HG02588 (cell line): ENCODE measurements at regions not wholly inside any gene's neighbourhood (a gene's known extent, or its start where the extent isn't known, plus 50 kb on each side); places are given as distances from the start of the nearest gene placed in this dataset.
"Not testable (repeated sequence)": the region's sequence is repeated elsewhere in the genome, so short reads cannot be mapped to it uniquely, and the experiment has no call there.

Source experiments
- ATAC-seq: cut with Tn5 transposase; IDR thresholded peaks from one replicate; pipeline ENCODE4 v1.9.1; 2021; ENCODE audit warnings: mild to moderate bottlenecking, moderate library complexity; ENCODE audit not compliant: unreplicated experiment

- ATAC-seq = no peak
These were observed 313.2 kb upstream of the ZEB2 start for GRCh38 chr2:144833075-144833637.

GRCh38 chr2:144832048-144832447, 312.1 kb upstream of the ZEB2 start:
- ATAC-seq = no peak

GRCh38 chr2:144830543-144830942, 310.6 kb upstream of the ZEB2 start:
- no peak for ATAC-seq

GRCh38 chr2:144827404-144827803, 307.5 kb upstream of the ZEB2 start:
- no peak for ATAC-seq

GRCh38 chr2:144826105-144826504, 306.2 kb upstream of the ZEB2 start:
- no peak for ATAC-seq

GRCh38 chr2:144825331-144826020, 305.6 kb upstream of the ZEB2 start:
- no peak for ATAC-seq

- no peak for ATAC-seq
These were observed 304.6 kb upstream of the ZEB2 start for GRCh38 chr2:144824306-144825080.

- no peak for ATAC-seq
These were observed 303.0 kb upstream of the ZEB2 start for GRCh38 chr2:144822966-144823365.

GRCh38 chr2:144812288-144812687, 292.4 kb upstream of the ZEB2 start:
- no peak for ATAC-seq

- ATAC-seq = no peak
These were observed 281.8 kb upstream of the ZEB2 start for GRCh38 chr2:144801766-144802165.

- ATAC-seq = no peak
These were observed 281.4 kb upstream of the ZEB2 start for GRCh38 chr2:144801325-144801724.

- ATAC-seq = no peak
These were observed 279.1 kb upstream of the ZEB2 start for GRCh38 chr2:144798989-144799388.

GRCh38 chr2:144798034-144798433, 278.1 kb upstream of the ZEB2 start:
- ATAC-seq = no peak

GRCh38 chr2:144796936-144797335, 277.0 kb upstream of the ZEB2 start:
- ATAC-seq = no peak

- ATAC-seq = no peak
These were observed 276.2 kb upstream of the ZEB2 start for GRCh38 chr2:144796164-144796563.

GRCh38 chr2:144785253-144785652, 265.3 kb upstream of the ZEB2 start:
- ATAC-seq = no peak

GRCh38 chr2:144780983-144781382, 261.1 kb upstream of the ZEB2 start:
- no peak for ATAC-seq

GRCh38 chr2:144776766-144777165, 256.8 kb upstream of the ZEB2 start:
- no peak for ATAC-seq

- ATAC-seq = no peak
These were observed 254.9 kb upstream of the ZEB2 start for GRCh38 chr2:144774809-144775208.

GRCh38 chr2:144771348-144771747, 251.4 kb upstream of the ZEB2 start:
- no peak for ATAC-seq

GRCh38 chr2:144770616-144771230, 250.8 kb upstream of the ZEB2 start:
- no peak for ATAC-seq

GRCh38 chr2:144760939-144761338, 241.0 kb upstream of the ZEB2 start:
- not testable (repeated sequence) for ATAC-seq
